Stimulated activated CD8-positive, alpha-beta memory T cell treated with anti-CD3 and anti-CD28 coated beads, Interleukin-2, amount 100 ng/mL, for 1 hour (primary cell): ENCODE measurements at regions not wholly inside any gene's neighbourhood (a gene's known extent, or its start where the extent isn't known, plus 50 kb on each side); places are given as distances from the start of the nearest gene placed in this dataset.

Experiments
- DNase-seq, 2 donors: peaks; one replicate each; pipeline ENCODE4 v3.0.0-alpha.2; 2020; ENCODE audit warnings: low read depth in 2 of 2

GRCh38 chr2:59021786-59022185 is 780.7 kb upstream of the FANCL start:
- DNase-seq, result no peak

- DNase-seq, result no peak
Measured at GRCh38 chr2:59019566-59020159, 778.5 kb upstream of the FANCL start.

- no peak for DNase-seq
Measured at GRCh38 chr2:59018737-59019136, 777.6 kb upstream of the FANCL start.

GRCh38 chr2:59015027-59015426 is 773.9 kb upstream of the FANCL start:
- no peak for DNase-seq

- DNase-seq, result no peak
Measured at GRCh38 chr2:59012971-59013370, 771.8 kb upstream of the FANCL start.

GRCh38 chr2:59012234-59012633 is 771.1 kb upstream of the FANCL start:
- DNase-seq, result no peak

- no peak for DNase-seq
Measured at GRCh38 chr2:59008950-59009349, 767.8 kb upstream of the FANCL start.

- no peak for DNase-seq
Measured at GRCh38 chr2:59005836-59006615, 764.9 kb upstream of the FANCL start.

- no peak for DNase-seq
Measured at GRCh38 chr2:59004621-59005020, 763.5 kb upstream of the FANCL start.

GRCh38 chr2:59000796-59001195 is 759.7 kb upstream of the FANCL start:
- DNase-seq, result no peak

GRCh38 chr2:58992062-58992706 is 751.1 kb upstream of the FANCL start:
- DNase-seq, result no peak

GRCh38 chr2:58991357-58991756 is 750.2 kb upstream of the FANCL start:
- DNase-seq, result no peak

- DNase-seq, result no peak
Measured at GRCh38 chr2:58985541-58985940, 744.4 kb upstream of the FANCL start.

GRCh38 chr2:58984731-58985130 is 743.6 kb upstream of the FANCL start:
- DNase-seq, result no peak

GRCh38 chr2:58983111-58983510 is 742.0 kb upstream of the FANCL start:
- DNase-seq, result no peak

- DNase-seq, result no peak
Measured at GRCh38 chr2:58981237-58981636, 740.1 kb upstream of the FANCL start.

GRCh38 chr2:58976375-58977071 is 735.4 kb upstream of the FANCL start:
- DNase-seq, result no peak

GRCh38 chr2:58974881-58975280 is 733.8 kb upstream of the FANCL start:
- no peak for DNase-seq

- no peak for DNase-seq
Measured at GRCh38 chr2:58974426-58974825, 733.3 kb upstream of the FANCL start.

- DNase-seq, result no peak
Measured at GRCh38 chr2:58973811-58974281, 732.7 kb upstream of the FANCL start.

- no peak for DNase-seq
Measured at GRCh38 chr2:58972737-58973136, 731.6 kb upstream of the FANCL start.
